Germinal center (tissue), 1 donor: ENCODE measurements at regions not wholly inside any gene's neighbourhood (a gene's known extent, or its start where the extent isn't known, plus 50 kb on each side); places are given as distances from the start of the nearest gene placed in this dataset.

ENCODE experiments used
- DNase-seq: peaks from one replicate; pipeline ENCODE4 v3.0.0; 2012; ENCODE audit warnings: mixed read lengths, low spot score

GRCh38 chr10:4053940-4054339 lies 268.9 kb upstream of the KLF6 start:
- no peak for DNase-seq

GRCh38 chr10:4051641-4052151 lies 266.7 kb upstream of the KLF6 start:
- no peak for DNase-seq

- no peak for DNase-seq
Observed at GRCh38 chr10:4051011-4051640, 266.1 kb upstream of the KLF6 start.

DNA sequence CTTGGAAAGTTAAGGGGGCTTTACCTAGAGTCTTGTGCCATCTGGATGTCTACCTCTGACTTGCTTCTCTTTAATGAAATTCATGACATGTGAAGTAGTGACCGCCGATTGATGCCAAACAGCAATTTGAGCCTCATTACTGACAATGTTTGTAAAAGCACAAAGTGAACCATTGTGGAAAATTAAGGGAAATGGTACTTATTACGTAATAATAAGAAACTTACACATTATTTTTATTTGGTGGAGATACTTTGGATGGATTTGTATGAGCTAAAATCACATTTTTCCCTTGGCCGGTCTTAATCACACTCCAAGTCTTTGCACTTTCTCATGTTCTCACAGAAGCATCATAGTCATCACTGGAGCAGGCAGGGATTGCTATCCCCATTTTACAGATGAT lies 265.1 kb upstream of the KLF6 start:
- DNase-seq, result no peak

DNA sequence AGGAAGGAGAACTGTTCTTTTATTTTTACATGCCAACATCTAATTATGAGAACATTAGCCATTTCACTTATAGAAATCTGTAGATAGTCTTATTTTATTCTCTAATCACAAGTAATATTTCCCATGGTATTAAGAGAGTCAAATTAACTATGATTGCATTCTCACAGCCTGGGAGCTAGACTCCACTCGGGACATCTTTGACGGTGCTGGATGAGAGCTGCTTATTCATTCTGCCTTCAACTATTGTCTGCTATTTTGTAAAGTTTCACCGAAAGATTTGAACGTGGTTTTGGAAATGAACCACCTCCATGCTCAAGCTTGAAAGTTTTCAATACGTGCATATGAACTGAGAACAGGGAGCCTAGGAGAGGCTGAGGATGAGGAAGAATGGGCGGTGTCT lies 264.3 kb upstream of the KLF6 start:
- no peak for DNase-seq

DNA sequence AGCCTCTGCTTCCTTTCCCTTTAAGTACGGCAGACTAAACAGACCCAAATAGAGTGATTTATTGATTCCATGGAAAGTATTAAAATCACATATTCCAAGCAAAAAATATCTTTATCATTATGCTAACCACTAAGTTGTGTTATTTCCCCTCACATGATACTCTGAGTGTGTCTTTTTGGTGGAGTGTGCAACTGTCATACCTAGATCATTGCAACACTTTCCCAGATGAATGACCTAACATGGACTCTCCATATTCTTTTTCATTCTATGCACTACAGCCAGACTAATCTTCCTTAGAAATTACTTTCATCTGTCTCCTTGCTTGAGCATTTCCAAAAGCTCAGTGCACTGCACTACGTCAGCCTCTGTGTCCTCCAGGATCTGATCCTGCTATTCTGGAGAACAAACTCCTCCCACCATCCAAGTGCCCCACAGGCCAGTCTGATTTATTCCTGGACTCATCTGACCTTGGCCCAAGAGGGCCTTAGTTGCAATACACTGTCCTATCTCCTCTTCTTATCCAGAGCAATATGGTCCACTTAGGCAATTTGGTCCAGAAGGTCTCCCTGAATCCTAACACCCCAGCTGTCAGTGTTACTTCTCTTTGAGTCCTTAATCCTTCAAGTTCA lies 263.3 kb upstream of the KLF6 start:
- DNase-seq, result no peak

GRCh38 chr10:4046712-4047354 lies 261.8 kb upstream of the KLF6 start:
- no peak for DNase-seq

DNA sequence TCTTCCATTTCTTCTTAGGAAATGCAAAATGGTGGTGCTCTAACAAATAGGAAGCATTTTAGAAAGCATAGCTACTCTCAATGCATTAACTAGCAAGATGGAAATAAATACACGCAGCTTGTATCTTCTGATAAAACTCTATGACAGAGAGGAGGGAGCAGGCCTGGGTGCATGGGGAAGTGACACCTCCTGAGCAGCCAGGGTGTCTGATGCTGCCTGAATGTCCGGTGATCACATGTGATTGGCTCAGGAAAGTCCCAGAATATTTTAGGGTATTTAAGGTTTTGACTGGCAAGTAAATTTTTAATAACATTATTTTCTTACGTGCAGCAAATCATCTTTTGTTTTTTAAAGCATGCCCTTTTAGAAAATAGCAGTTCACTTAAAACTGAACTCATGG lies 261.0 kb upstream of the KLF6 start:
- peak; percentile 31 for DNase-seq

DNA sequence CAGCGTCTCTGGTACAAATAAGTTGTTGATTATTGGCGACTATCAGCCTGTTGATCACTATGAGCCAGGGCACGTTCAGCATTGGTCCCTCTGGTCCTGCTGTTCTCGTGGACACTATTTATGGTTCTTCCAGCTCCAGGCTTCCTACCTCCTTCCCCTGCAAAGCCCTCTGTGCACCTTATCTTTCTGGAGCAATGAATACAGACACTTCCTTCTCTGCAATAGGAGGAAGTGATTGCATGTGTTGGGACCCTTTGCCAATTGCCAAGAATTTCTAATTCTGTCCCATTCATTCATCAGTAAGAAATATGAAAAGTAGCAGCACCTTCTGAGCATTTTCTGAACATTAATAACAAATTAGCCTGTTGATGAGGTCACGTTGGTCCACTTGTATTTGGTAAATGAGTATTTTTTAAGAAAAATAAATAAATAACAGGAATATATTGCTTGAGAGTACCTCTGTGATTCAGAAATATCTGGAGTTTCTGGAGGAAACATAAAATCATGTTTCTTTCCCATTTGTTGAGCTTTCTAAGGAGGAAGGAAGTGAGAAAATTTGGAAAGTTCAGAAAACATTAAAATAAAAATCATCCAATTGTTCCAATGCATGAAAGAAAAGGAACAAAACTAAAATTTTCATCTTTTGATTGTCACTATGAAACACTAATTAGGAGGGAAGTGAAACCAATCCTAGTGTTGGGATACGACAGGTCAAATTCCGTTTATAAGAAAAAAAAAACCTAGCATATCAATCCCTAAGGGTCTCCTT lies 259.1 kb upstream of the KLF6 start:
- no peak for DNase-seq

DNA sequence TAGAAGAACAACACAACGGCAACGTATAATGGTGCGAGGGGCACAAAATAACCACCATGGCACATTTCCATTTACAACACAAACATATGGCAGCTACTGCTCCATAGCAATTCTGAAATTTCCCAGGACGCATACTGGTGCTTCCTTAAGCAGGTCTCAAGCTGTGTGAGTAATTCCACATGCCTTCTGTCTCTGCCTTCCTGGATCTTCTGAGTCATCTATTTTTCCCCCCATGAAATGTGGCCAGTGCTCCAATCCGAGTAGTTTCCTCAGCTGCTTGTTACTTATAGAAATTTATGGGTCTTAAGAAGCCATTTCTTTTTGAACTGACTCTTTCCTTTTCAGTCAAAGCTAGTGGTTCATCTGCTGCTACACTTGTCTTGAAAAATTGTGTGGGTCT lies 256.6 kb upstream of the KLF6 start:
- DNase-seq, result no peak

- no peak for DNase-seq
Observed at GRCh38 chr10:4038000-4038399, 253.0 kb upstream of the KLF6 start.

- no peak for DNase-seq
Observed at GRCh38 chr10:4035599-4035945, 250.6 kb upstream of the KLF6 start.

DNA sequence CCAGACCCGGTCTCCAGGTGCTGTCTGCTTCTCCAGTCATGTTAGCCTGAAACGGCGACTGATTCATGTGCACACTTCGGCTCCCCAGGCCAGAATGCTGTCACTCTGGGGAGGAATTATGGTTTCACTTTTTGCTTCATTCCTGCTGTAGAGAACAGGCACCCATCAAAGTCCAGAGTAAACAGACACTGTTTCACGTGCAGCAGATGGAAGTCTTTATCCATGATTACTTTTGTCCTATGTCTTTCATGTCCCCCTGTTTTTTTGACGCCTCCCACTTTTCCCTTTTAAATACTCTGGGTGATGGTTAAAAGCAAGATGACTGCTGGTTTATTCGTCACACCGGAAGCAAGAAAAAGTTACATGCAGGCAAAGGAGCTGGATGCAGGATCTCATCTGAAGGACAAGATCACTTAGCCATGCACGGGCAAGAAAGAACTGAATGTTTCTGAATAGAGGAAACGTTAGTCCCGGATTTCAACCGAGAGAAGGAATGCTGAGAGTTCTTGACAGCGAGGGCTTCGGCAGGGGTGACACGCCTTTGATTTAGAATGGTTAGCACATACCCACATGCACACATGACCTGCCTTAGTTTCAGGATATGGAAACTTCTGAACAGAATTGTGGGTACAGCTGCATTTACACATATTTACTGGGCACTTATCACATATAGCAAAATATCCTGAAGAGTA lies 250.0 kb upstream of the KLF6 start:
- no peak for DNase-seq

- DNase-seq, result no peak
Observed at GRCh38 chr10:4033341-4033896, 248.4 kb upstream of the KLF6 start.

DNA sequence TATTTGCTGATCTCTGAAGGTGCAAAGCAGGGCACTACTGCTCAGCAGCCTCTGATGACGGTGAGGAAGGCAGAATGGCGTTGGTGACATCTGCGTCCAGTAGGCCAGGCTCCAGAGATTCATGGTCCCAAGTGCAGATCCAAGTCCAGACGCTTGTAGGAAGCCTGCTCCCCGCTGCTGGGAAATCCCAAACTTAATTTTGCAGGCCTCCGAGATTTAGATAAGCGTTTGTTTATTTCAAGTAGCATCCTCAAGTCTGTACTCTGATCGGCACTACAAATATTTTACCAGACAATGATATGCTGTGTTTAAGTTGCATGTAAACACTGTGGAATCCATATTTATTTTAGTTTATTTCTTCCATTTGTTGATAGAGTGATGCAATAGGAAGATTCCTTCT lies 244.9 kb upstream of the KLF6 start:
- DNase-seq, result no peak

DNA sequence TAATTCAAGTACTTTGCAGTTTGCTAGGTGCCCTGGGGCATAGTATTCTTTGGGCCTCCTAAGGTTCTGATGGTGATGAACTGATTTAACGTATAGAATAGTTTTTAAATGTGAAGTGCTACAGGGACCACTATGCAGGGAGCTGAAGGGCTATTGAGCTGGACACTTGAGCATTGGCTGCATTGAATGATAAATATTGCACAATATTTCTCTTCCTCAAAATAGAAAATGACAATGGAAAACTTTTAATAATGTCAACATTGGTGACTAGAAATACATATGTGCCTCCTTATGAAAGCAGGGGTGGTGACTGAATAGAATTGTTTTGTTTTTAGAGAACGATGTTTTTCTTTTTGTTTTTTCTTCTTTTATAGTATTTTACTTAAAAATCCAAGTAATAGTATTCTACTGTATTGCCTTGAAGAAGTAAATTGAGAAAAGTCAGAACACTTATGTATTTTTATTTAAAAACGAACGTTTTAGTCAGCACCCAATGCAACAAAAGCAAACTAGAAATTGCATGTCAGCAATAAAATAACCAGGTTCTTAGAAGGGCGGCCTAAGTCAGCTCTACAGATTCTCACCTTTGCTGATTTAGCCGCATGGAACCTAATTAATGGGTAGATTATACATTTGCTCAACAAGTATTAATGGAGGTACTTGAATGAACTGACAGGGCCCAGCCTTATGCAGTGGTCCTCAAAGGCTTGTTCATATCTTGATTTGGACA lies 244.0 kb upstream of the KLF6 start:
- no peak for DNase-seq

DNA sequence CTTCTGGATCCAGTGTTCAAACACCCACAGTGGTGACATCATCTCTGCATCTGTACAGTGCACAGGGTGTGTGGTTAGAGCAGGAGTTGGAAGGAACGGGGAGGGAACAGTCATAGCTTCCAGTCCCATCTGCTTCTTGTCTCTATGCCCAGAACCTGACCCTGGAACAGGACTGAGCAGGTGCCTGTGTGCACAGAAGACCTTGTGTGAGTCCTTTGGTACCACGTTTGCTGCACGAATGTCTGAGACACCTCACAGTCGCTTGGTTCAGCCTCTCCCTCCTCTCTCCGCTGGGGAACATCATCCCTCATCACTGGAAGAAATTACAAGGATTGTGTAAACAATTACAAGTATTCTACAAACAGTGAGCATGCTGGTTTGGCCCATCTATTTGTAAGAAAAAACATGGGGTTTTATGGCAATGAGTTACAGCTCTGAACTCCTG lies 243.0 kb upstream of the KLF6 start:
- DNase-seq, result no peak

GRCh38 chr10:4025339-4025738 lies 240.3 kb upstream of the KLF6 start:
- no peak for DNase-seq

- no peak for DNase-seq
Observed at GRCh38 chr10:4024516-4025245, 239.7 kb upstream of the KLF6 start.

DNA sequence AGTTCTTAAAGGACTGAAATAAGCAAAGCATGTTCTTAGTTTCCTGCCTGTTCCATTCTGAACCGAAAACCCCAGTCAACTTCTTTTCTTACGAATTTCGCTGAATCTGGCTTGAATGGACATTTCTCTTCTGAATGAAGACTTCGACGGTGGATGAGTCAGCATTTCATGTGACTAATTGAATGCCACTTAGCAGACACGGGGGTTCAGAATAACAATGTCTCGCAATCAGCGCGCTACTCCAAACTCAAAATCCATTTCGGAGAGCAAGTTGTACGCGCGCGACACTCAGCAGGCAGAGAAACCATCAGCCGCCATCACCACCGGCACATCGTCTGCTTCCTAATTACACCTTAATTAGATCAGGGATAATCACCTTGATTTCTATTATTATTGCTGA lies 239.0 kb upstream of the KLF6 start:
- DNase-seq, result no peak
